ENCODE measurements at regions not wholly inside any gene's neighbourhood (a gene's known extent, or its start where the extent isn't known, plus 50 kb on each side); places are given as distances from the start of the nearest gene placed in this dataset.

DNA sequence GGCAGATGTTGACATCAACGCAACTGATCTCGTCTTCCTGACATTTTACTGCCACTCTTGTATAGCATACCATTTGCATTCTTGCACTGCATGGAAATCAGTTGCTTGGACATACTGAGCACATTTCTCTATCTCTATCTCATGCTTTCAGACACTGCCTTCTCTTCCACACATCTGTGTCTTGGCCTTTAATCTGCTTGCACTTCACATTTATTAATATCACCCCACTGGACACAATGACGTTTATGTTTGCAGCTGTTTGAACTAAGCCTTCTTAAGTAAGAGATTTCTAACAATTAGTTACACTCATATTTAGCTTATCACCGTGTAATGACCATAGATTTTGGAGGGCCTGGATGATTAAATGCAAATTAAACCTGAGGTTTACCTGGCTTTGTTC, 229.8 kb upstream of the CDH19 start:
- TF ChIP-seq, protein P1, sequence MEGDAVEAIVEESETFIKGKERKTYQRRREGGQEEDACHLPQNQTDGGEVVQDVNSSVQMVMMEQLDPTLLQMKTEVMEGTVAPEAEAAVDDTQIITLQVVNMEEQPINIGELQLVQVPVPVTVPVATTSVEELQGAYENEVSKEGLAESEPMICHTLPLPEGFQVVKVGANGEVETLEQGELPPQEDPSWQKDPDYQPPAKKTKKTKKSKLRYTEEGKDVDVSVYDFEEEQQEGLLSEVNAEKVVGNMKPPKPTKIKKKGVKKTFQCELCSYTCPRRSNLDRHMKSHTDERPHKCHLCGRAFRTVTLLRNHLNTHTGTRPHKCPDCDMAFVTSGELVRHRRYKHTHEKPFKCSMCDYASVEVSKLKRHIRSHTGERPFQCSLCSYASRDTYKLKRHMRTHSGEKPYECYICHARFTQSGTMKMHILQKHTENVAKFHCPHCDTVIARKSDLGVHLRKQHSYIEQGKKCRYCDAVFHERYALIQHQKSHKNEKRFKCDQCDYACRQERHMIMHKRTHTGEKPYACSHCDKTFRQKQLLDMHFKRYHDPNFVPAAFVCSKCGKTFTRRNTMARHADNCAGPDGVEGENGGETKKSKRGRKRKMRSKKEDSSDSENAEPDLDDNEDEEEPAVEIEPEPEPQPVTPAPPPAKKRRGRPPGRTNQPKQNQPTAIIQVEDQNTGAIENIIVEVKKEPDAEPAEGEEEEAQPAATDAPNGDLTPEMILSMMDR (IDR thresholded peaks at IDR 0.05; ENCODE audit: low read depth, low read length, poor library complexity, severe bottlenecking), result no peak
- no peak for TF ChIP-seq EZH2phosphoT487 (IDR thresholded peaks at IDR 0.05; ENCODE audit: borderline replicate concordance, low read length)
